RCC 7860 (cell line): ENCODE measurements at regions not wholly inside any gene's neighbourhood (a gene's known extent, or its start where the extent isn't known, plus 50 kb on each side); places are given as distances from the start of the nearest gene placed in this dataset.
"Not testable (repeated sequence)": the region's sequence is repeated elsewhere in the genome, so short reads cannot be mapped to it uniquely, and the experiment has no call there.

Experiments
- DNase-seq: peaks from one replicate; pipeline ENCODE4 v3.0.0-alpha.2; 2015; ENCODE audit warnings: low spot score
- FAIRE-seq: peaks from 2 replicates; lab custom pipeline; 2012; peaks lifted over from hg19 to GRCh38; lab: Jason Lieb, UNC

- DNase-seq: peak; percentile 28
- FAIRE-seq: no peak
These were observed 66.5 kb upstream of the IER3 start for GRCh38 chr6:30810813-30811339.

- DNase-seq, FAIRE-seq: not testable (repeated sequence)
These were observed 63.2 kb upstream of the IER3 start for GRCh38 chr6:30807566-30807965.

GRCh38 chr6:30806581-30807183 lies 62.3 kb upstream of the IER3 start:
- DNase-seq (no peak), FAIRE-seq (no peak)

- FAIRE-seq (no peak), DNase-seq (no peak)
These were observed 60.0 kb upstream of the IER3 start for GRCh38 chr6:30804333-30804732.

- DNase-seq (no peak), FAIRE-seq (no peak)
These were observed 58.4 kb upstream of the IER3 start for GRCh38 chr6:30802731-30803130.

- FAIRE-seq: no peak
- no peak for DNase-seq
These were observed 57.6 kb upstream of the IER3 start for GRCh38 chr6:30801950-30802349.

- DNase-seq (no peak), FAIRE-seq (no peak)
These were observed 56.5 kb upstream of the IER3 start for GRCh38 chr6:30800871-30801270.

GRCh38 chr6:30799210-30799609 lies 54.9 kb upstream of the IER3 start:
- no peak for DNase-seq

GRCh38 chr6:30798494-30798893 lies 54.1 kb upstream of the IER3 start:
- FAIRE-seq (no peak), DNase-seq (no peak)

More at GRCh38 chr6:30799210-30799609, 54.9 kb upstream of the IER3 start:
- FAIRE-seq: no peak

- DNase-seq (no peak), FAIRE-seq (no peak)
These were observed 51.4 kb upstream of the IER3 start for GRCh38 chr6:30795549-30796293.
